Gastroesophageal sphincter (tissue), 3 donors: ENCODE measurements at regions not wholly inside any gene's neighbourhood (a gene's known extent, or its start where the extent isn't known, plus 50 kb on each side); places are given as distances from the start of the nearest gene placed in this dataset.

Source experiments
- CTCF ChIP-seq, 4 experiments: fragments of 200-600 bp in 2 of 4; fragments of 450-650 bp in 2 of 4; sonication (generic) in 1 of 4; IDR thresholded peaks; one replicate each; pipeline ENCODE4 v1.5.1; 2017 to 2019; ENCODE audit warnings: antibody characterized with exemption in 4 of 4, mild to moderate bottlenecking in 2 of 4, moderate library complexity in 2 of 4
- EP300 ChIP-seq: sonication (generic); formaldehyde crosslinking; IDR thresholded peaks from one replicate; pipeline ENCODE4 v1.6.1; 2017; ENCODE audit warnings: antibody characterized with exemption, mild to moderate bottlenecking
- POLR2A ChIP-seq, 2 donors: fragments of 450-650 bp; IDR thresholded peaks; one replicate each; pipeline ENCODE4 v1.6.1; 2017; ENCODE audit warnings: antibody characterized with exemption in 2 of 2, mild to moderate bottlenecking in 2 of 2, moderate library complexity in 1 of 2
- POLR2AphosphoS5 ChIP-seq: sonication (generic); formaldehyde crosslinking; IDR thresholded peaks from one replicate; pipeline ENCODE4 v1.6.1; 2017; ENCODE audit warnings: antibody characterized with exemption

- TF ChIP-seq CTCF (IDR thresholded peaks at IDR 0.05) (no peak), POLR2AphosphoS5 (no peak), EP300 (no peak), POLR2A (IDR thresholded peaks at IDR 0.05) (no peak)
Observed at GRCh38 chr2:118492335-118492734, 355.1 kb downstream of the EN1 start.
